Activated CD4-positive, alpha-beta memory T cell treated with anti-CD3 and anti-CD28 coated beads, Interleukin-2, amount 10 ng/mL, durations not matched to agents 7 days and 5 days (primary cell): ENCODE measurements at regions not wholly inside any gene's neighbourhood (a gene's known extent, or its start where the extent isn't known, plus 50 kb on each side); places are given as distances from the start of the nearest gene placed in this dataset.

ENCODE experiments used
- CTCF ChIA-PET: fragments of 350-600 bp; sonication (Branson Sonifier 250); formaldehyde crosslinking; loops from one replicate; lab custom pipeline; 2021; ENCODE audit warnings: antibody characterized with exemption, inconsistent platforms; lab: Charles Lee
- POLR2A ChIA-PET: fragments of 350-600 bp; sonication (Branson Sonifier 250); formaldehyde crosslinking; loops from one replicate; lab custom pipeline; 2021; ENCODE audit warnings: antibody characterized with exemption; lab: Charles Lee
- DNase-seq: peaks from one replicate; pipeline ENCODE4 v3.0.0-alpha.2; 2020
- H3K27ac Mint-ChIP-seq: one replicate; pipeline ENCODE4 v1.8.0; 2021; ENCODE audit warnings: mild to moderate bottlenecking, mixed read lengths
- H3K27me3 Mint-ChIP-seq: one replicate; pipeline ENCODE4 v1.8.0; 2021; ENCODE audit warnings: mixed read lengths
- H3K36me3 Mint-ChIP-seq: one replicate; pipeline ENCODE4 v1.8.0; 2021; ENCODE audit warnings: low read depth, mixed read lengths
- H3K4me1 Mint-ChIP-seq: one replicate; pipeline ENCODE4 v1.8.0; 2021; ENCODE audit warnings: mixed read lengths
- H3K4me3 Mint-ChIP-seq: one replicate; pipeline ENCODE4 v1.8.0; 2021; ENCODE audit warnings: mild to moderate bottlenecking, mixed read lengths
- H3K9me3 Mint-ChIP-seq: one replicate; pipeline ENCODE4 v1.8.0; 2021; ENCODE audit warnings: mixed read lengths

DNA sequence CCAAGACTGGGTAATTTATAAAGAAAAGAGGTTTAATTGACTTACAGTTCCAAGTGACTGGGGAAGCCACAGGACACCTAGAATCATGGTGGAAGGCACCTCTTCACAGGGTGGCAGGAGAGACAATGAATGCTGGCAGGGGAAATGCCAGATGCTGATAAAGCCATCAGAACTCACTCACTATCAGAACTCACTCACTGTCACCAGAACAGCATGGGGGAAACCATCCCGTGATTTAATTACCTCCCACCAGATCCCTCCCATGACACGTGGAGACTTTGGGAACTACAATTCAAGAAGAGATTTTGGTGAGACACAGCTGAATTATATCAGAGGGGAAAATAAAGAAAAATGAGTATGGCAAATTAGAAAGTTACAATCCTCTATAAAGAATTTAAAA, 310.9 kb downstream of the BCHE start:
- no peaks in the 10 kb centered on the region for H3K36me3 Mint-ChIP-seq
- POLR2A ChIA-PET, result no interaction called here
- CTCF ChIA-PET, result no interaction called here
- no peaks in the 10 kb centered on the region for H3K27me3 Mint-ChIP-seq
- H3K4me1 Mint-ChIP-seq, result no peaks in the 10 kb centered on the region
- no peak overlapping the region for H3K27ac Mint-ChIP-seq
- no peak for DNase-seq
- no peaks in the 10 kb centered on the region for H3K9me3 Mint-ChIP-seq
- no peak overlapping the region for H3K4me3 Mint-ChIP-seq

DNA sequence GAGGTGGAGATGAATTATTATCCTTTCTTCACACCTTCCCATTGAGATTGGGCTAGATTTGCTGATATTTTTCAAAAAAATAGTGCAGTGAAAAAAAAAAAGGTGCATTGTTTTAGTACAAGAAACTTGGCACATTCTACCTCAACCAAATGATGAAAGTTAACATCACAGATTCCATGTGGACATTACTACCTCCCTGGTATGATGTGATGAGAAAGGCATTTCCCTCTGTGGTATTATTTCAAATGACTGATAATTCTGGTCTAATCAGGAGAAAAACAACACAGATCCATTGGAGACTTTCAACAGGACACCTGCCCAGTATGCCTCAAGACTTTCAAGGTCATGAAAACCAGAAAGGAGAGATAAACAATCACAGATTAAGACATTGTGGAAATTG, 313.4 kb downstream of the BCHE start:
- H3K9me3 Mint-ChIP-seq, result peaks cover 5% of the 10 kb centered on the region
- POLR2A ChIA-PET, result no interaction called here
- H3K4me3 Mint-ChIP-seq, result no peak overlapping the region
- H3K27me3 Mint-ChIP-seq, result no peaks in the 10 kb centered on the region
- H3K36me3 Mint-ChIP-seq, result no peaks in the 10 kb centered on the region
- no peaks in the 10 kb centered on the region for H3K4me1 Mint-ChIP-seq
- no peak for DNase-seq
- CTCF ChIA-PET, result no interaction called here
- H3K27ac Mint-ChIP-seq, result no peak overlapping the region

DNA sequence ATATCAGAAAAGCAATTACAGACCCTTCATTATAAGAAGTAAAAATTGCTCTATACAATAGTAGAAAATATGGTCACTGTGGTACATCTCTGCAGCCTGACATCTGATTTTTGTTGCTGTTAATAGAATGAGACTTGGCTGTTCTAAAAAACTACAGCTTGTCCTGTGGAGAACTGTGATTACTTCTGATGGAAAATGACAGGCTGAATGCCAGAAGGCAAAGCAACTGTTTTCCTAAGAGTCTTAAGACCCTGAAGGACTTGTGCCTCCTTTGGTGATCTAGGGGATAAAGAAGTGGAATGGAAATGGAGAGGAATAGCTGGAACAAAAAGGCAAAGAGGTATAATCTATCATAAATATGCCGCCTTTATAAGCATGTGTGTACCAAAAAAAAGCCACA, 314.8 kb downstream of the BCHE start:
- ChIA-PET POLR2A (no interaction called here), CTCF (no interaction called here)
- Mint-ChIP-seq H3K4me1 (no peaks in the 10 kb centered on the region), H3K27ac (no peak overlapping the region), H3K9me3 (peaks cover 5% of the 10 kb centered on the region), H3K36me3 (no peaks in the 10 kb centered on the region), H3K27me3 (no peaks in the 10 kb centered on the region), H3K4me3 (no peak overlapping the region)
- DNase-seq, result no peak

DNA sequence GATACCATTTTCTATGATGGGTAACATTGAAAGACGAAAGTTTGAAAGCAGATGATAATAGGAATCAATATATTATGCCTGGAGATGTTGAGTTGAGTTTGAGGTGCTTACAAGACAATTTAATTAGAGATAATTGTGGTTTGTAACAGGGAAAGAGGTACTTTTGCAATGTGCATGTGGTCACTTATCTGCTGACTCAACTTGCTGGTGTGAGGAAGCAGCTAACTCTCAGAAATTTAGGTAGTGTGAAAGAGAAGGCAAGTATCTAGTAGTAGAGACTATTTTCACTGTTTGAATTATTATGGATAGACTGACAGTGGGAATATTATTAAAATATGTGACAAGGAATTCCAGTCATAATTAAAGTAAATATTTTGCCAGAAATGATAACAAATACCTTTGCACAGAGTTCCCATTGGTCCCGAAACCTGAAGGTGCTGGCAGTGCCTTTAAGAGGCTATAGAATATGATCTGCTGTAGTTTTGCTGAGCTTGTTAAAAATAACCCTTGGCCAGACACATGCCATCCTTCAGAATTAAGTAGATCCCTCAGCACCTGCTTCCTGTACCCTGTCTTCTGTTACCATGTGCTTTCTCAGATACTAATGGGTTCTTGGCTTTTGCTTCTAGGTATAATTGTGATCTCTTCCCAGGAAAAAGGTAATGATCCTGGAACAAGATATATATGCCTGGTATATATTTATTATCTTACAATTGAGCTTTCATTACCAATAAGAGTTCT, 315.9 kb downstream of the BCHE start:
- no peaks in the 10 kb centered on the region for H3K4me1 Mint-ChIP-seq
- H3K9me3 Mint-ChIP-seq, result peaks cover 5% of the 10 kb centered on the region
- no peak overlapping the region for H3K4me3 Mint-ChIP-seq
- no peak for DNase-seq
- no peak overlapping the region for H3K27ac Mint-ChIP-seq
- POLR2A ChIA-PET, result interaction anchor here (0.6 kb wide), 1 partner anchor 152 kb away, joined by 3 read pairs; no protein-coding TSS in a partner anchor
- CTCF ChIA-PET, result no interaction called here
- H3K36me3 Mint-ChIP-seq, result no peaks in the 10 kb centered on the region
- H3K27me3 Mint-ChIP-seq, result no peaks in the 10 kb centered on the region

DNA sequence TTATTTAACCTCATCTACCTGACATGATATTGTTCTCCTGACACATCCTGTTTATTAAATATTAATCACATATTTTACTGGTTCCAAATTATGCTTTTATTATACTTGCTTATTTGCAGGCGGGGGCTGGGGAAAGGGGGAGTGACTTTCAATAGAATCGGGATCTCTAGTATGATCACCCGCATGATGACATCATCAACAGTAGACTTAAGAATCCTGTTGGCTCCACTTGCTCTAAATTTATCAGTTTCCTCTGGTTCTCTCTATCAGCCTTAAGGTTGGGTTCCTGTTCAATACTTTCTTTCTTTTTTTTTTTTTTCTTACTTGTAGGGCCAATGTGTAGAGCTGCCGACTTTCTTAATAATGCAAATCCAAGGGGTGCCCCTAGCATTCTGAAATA, 317.5 kb downstream of the BCHE start:
- Mint-ChIP-seq H3K4me1 (no peaks in the 10 kb centered on the region), H3K27me3 (no peaks in the 10 kb centered on the region), H3K36me3 (no peaks in the 10 kb centered on the region), H3K4me3 (no peak overlapping the region), H3K9me3 (peaks cover 7% of the 10 kb centered on the region), H3K27ac (no peak overlapping the region)
- ChIA-PET POLR2A (no interaction called here), CTCF (no interaction called here)
- no peak for DNase-seq

DNA sequence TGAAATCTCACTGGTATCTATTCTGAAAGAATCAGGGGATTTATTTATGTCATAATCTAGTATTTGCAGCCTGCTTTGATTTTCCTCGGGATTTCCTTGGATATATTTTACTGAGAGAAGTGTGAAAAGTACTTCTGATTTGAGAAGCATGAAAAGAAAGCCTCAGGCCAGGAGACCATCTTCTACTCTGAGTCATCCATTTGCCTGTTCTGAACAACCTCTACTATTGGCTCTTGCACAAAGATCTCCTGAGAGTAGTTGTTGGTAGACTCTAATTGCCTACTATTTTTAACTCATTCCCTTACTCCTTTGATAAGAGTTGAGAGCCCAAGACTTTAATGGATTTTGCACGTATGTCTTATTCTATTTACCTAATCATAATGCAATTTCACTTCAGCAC, 318.9 kb downstream of the BCHE start:
- Mint-ChIP-seq H3K4me3 (no peak overlapping the region), H3K36me3 (no peaks in the 10 kb centered on the region), H3K4me1 (no peaks in the 10 kb centered on the region), H3K9me3 (peaks cover 7% of the 10 kb centered on the region), H3K27ac (no peak overlapping the region), H3K27me3 (no peaks in the 10 kb centered on the region)
- CTCF ChIA-PET, result no interaction called here
- no peak for DNase-seq
- POLR2A ChIA-PET, result no interaction called here

DNA sequence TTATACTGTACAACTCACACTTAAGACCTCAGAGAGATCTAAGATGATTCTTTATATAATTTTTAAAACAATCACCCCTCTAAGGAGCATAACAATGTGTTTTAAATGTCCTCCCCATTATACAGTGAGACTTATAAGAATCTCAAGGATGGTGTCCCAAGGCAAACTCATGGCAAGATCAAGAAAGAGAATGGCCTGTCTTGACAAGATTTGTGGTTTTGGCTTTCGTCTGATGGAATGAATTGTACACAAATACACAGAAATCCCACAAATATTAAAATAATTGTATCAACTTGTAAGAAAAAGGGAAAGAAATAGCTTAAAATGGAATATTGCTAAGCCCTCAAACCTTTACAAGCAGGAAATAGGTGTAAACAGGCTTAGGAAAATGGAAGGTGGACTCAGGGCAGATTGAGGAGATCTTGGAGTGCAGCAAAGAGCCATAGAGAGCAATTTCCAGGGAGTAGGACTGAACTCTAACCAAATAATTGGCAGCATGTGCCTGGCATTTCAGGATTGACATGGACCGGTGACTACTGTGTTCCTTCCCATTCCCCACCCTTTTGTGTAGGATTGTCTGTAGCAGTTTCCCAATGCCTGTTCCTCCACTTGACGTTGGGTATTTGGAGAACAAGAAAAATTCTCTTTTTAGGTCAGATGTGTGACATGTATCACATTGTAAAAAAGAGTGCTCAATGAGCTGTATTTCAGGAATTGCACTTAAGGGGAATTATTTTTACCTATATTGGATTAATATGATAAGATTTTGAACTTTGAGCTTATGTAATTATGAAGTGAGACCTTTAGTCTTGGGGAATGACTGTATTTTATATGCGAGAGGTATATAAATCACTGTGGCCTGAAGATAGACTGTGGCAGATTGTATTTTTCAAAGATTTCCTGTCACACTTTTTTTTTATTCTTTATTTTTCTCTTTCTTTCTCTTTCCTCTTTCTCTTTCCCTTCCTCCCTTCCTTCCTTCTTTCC, 317.8 kb upstream of the SLITRK3 start:
- Mint-ChIP-seq H3K36me3 (no peaks in the 10 kb centered on the region), H3K4me1 (no peaks in the 10 kb centered on the region), H3K9me3 (peaks cover 2% of the 10 kb centered on the region), H3K4me3 (no peak overlapping the region), H3K27ac (no peak overlapping the region), H3K27me3 (no peaks in the 10 kb centered on the region)
- ChIA-PET POLR2A (no interaction called here), CTCF (interaction anchor here (0.7 kb wide), 1 partner anchor 48 kb away, joined by 4 read pairs; no protein-coding TSS in a partner anchor)
- no peak for DNase-seq

DNA sequence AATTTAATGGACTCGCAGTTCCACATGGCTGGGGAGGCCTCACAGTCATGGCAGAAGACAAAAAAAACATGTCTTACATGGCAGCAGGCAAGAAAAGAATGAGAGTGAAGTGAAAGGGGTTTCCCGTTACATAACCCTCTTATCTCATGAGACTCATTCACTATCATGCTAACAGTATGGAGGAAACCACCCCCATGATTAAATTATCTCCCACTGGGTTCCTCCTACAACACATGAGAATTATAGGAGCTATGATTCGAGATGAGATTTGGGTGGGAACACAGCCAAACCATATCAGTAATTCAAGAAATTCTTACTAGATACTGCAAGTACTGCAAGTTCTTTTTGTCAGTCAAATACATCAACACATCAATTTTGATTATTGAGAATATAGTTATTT, 311.4 kb upstream of the SLITRK3 start:
- H3K27me3 Mint-ChIP-seq, result no peaks in the 10 kb centered on the region
- POLR2A ChIA-PET, result no interaction called here

DNA sequence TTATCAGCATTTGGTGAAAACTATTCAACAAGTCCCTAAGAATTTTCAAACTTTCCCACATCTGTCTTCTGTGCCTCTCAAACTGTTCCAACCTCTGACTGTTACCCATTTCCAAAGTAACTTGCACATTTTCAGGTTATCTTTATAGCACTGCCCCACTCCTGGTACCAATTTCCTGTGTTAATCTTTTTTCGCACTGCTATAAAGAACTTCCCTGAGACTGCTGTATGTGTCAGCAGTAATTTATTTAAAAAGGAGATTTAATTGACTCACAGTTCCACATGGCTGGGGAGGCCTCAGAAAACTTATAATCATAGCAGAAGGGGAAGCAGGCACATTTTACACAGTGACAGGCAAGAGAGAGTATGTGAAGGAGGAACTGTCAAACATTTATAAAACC, 310.9 kb upstream of the SLITRK3 start:
- ChIA-PET POLR2A (no interaction called here), CTCF (no interaction called here)
- H3K4me3 Mint-ChIP-seq, result no peak overlapping the region
- no peaks in the 10 kb centered on the region for H3K4me1 Mint-ChIP-seq
- no peaks in the 10 kb centered on the region for H3K36me3 Mint-ChIP-seq
- no peak overlapping the region for H3K27ac Mint-ChIP-seq
- no peaks in the 10 kb centered on the region for H3K27me3 Mint-ChIP-seq
- DNase-seq, result no peak
- H3K9me3 Mint-ChIP-seq, result peaks cover 3% of the 10 kb centered on the region

More for the DNA sequence above, 311.4 kb upstream of the SLITRK3 start:
- H3K36me3 Mint-ChIP-seq, result no peaks in the 10 kb centered on the region
- DNase-seq, result no peak
- H3K9me3 Mint-ChIP-seq, result peaks cover 3% of the 10 kb centered on the region
- no peak overlapping the region for H3K4me3 Mint-ChIP-seq
- no peak overlapping the region for H3K27ac Mint-ChIP-seq
- CTCF ChIA-PET, result no interaction called here
- H3K4me1 Mint-ChIP-seq, result no peaks in the 10 kb centered on the region

DNA sequence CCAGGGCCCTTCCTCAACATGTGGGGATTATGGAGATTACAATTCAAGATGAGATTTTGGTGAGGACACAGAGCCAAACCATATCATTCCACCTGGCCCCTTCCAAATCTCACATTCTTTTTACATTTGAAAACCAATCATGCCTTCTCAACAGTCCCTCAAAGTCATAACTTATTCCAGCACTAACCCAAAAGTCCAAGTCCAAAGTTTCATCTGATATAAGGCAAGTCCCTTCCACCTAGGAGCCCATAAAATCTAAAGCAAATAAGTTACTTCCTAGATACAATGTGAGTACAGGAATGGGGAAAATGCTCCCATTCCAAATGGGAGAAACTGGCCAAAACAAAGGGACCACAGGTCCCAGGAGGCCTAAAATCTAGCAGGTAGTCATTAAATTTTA, 309.5 kb upstream of the SLITRK3 start:
- H3K9me3 Mint-ChIP-seq, result peaks cover 3% of the 10 kb centered on the region
- ChIA-PET CTCF (no interaction called here), POLR2A (no interaction called here)
- H3K4me1 Mint-ChIP-seq, result no peaks in the 10 kb centered on the region
- H3K27ac Mint-ChIP-seq, result no peak overlapping the region
- no peaks in the 10 kb centered on the region for H3K36me3 Mint-ChIP-seq
- no peak overlapping the region for H3K4me3 Mint-ChIP-seq
- no peaks in the 10 kb centered on the region for H3K27me3 Mint-ChIP-seq
- no peak for DNase-seq

DNA sequence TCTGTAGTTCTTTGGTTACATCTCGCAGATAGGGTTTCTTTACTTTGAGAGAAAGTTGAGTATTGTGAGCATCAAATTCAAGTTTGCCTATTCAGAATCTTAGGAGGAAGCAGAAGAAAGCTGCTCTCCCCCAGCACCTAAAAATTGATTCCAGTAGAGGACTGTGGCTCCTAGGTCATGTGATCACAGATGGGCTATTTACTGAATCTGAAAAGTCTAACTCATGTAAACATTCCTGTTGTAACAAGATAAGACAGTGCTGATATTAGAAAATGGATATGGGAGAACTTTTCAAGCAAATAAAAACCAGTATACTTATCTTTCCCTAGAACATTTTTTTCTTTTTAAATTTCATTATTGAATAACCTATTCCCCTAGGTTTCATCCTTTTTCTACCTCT, 308.4 kb upstream of the SLITRK3 start:
- no peak overlapping the region for H3K4me3 Mint-ChIP-seq
- H3K27ac Mint-ChIP-seq, result no peak overlapping the region
- CTCF ChIA-PET, result no interaction called here
- H3K36me3 Mint-ChIP-seq, result no peaks in the 10 kb centered on the region
- no peaks in the 10 kb centered on the region for H3K4me1 Mint-ChIP-seq
- no peak for DNase-seq
- POLR2A ChIA-PET, result no interaction called here
- H3K9me3 Mint-ChIP-seq, result peaks cover 3% of the 10 kb centered on the region
- H3K27me3 Mint-ChIP-seq, result no peaks in the 10 kb centered on the region

DNA sequence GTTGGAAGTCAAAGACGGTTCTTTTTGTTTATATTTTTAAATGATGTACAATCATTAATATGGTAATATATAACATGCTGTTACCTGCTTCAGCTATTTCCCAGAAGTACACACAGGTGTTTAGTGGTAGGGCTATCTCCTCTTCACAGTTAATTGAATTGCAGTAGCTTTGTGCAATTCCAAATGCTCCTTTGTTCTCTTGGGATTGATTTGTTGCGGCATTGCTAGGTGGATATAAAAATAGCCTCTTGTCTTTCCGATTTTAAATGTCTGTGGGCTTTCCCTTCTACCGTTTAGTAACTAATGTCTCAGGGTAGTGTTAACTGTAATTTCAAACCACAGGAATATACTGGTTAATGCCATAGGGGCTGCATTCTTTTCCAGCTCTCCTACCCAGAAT, 307.6 kb upstream of the SLITRK3 start:
- no peak overlapping the region for H3K27ac Mint-ChIP-seq
- no peaks in the 10 kb centered on the region for H3K4me1 Mint-ChIP-seq
- H3K27me3 Mint-ChIP-seq, result no peaks in the 10 kb centered on the region
- CTCF ChIA-PET, result no interaction called here
- peaks cover 3% of the 10 kb centered on the region for H3K9me3 Mint-ChIP-seq
- POLR2A ChIA-PET, result no interaction called here
- no peak overlapping the region for H3K4me3 Mint-ChIP-seq
- DNase-seq, result no peak
- no peaks in the 10 kb centered on the region for H3K36me3 Mint-ChIP-seq

DNA sequence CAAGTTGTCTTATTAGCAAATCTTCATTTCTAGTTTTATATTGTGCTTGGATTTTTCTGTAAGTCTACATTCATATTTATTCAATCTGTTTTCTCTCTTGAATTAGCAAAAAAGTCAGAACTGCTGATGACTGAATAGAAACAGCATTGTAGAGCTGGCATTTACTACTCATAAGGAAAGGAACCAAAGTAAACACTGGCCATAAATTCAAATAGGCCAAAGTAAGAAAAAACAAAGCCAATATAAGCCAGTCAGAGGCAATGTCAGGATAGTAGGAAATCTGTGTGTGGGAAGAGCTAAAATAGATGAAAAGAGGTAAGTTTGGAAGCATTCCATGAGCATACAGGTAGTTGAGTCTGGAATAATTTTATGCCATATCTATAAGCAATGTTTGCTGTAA, 307.2 kb upstream of the SLITRK3 start:
- no peak overlapping the region for H3K4me3 Mint-ChIP-seq
- peaks cover 3% of the 10 kb centered on the region for H3K9me3 Mint-ChIP-seq
- ChIA-PET POLR2A (no interaction called here), CTCF (no interaction called here)
- no peaks in the 10 kb centered on the region for H3K36me3 Mint-ChIP-seq
- no peaks in the 10 kb centered on the region for H3K4me1 Mint-ChIP-seq
- H3K27ac Mint-ChIP-seq, result no peak overlapping the region
- no peak for DNase-seq
- no peaks in the 10 kb centered on the region for H3K27me3 Mint-ChIP-seq
